GM19397 (cell line): ENCODE measurements at regions not wholly inside any gene's neighbourhood (a gene's known extent, or its start where the extent isn't known, plus 50 kb on each side); places are given as distances from the start of the nearest gene placed in this dataset.
"Not testable (repeated sequence)": the region's sequence is repeated elsewhere in the genome, so short reads cannot be mapped to it uniquely, and the experiment has no call there.

Source experiments
- ATAC-seq: cut with Tn5 transposase; IDR thresholded peaks from one replicate; pipeline ENCODE4 v1.9.1; 2021; ENCODE audit warnings: mild to moderate bottlenecking, moderate library complexity; ENCODE audit not compliant: unreplicated experiment

GRCh38 chr1:185477638-185478580 lies 160.9 kb upstream of the IVNS1ABP start:
- no peak for ATAC-seq

- no peak for ATAC-seq
Measured at GRCh38 chr1:185474440-185475149, 157.6 kb upstream of the IVNS1ABP start.

- ATAC-seq = no peak
Measured at GRCh38 chr1:185473186-185473585, 156.1 kb upstream of the IVNS1ABP start.

- ATAC-seq = no peak
Measured at GRCh38 chr1:185468626-185469025, 151.6 kb upstream of the IVNS1ABP start.

- no peak for ATAC-seq
Measured at GRCh38 chr1:185467122-185467521, 150.1 kb upstream of the IVNS1ABP start.

- no peak for ATAC-seq
Measured at GRCh38 chr1:185464777-185465176, 147.7 kb upstream of the IVNS1ABP start.

GRCh38 chr1:185463433-185463832 lies 146.4 kb upstream of the IVNS1ABP start:
- ATAC-seq = no peak

- ATAC-seq = no peak
Measured at GRCh38 chr1:185463011-185463410, 146.0 kb upstream of the IVNS1ABP start.

- ATAC-seq = not testable (repeated sequence)
Measured at GRCh38 chr1:185460723-185461122, 143.7 kb upstream of the IVNS1ABP start.

- ATAC-seq = no peak
Measured at GRCh38 chr1:185459141-185459540, 142.1 kb upstream of the IVNS1ABP start.

- no peak for ATAC-seq
Measured at GRCh38 chr1:185458670-185459069, 141.6 kb upstream of the IVNS1ABP start.

GRCh38 chr1:185453496-185454192 lies 136.6 kb upstream of the IVNS1ABP start:
- ATAC-seq = no peak

GRCh38 chr1:185450917-185451316 lies 133.9 kb upstream of the IVNS1ABP start:
- no peak for ATAC-seq

- no peak for ATAC-seq
Measured at GRCh38 chr1:185450060-185450788, 133.2 kb upstream of the IVNS1ABP start.

GRCh38 chr1:185449378-185450059 lies 132.5 kb upstream of the IVNS1ABP start:
- ATAC-seq = no peak

GRCh38 chr1:185448591-185449186 lies 131.6 kb upstream of the IVNS1ABP start:
- no peak for ATAC-seq

- no peak for ATAC-seq
Measured at GRCh38 chr1:185446131-185446530, 129.1 kb upstream of the IVNS1ABP start.

- no peak for ATAC-seq
Measured at GRCh38 chr1:185445594-185445993, 128.6 kb upstream of the IVNS1ABP start.

GRCh38 chr1:185444676-185445075 lies 127.6 kb upstream of the IVNS1ABP start:
- no peak for ATAC-seq

- no peak for ATAC-seq
Measured at GRCh38 chr1:185442050-185442449, 125.0 kb upstream of the IVNS1ABP start.
